Esophagus squamous epithelium (tissue), 4 donors: ENCODE measurements at regions not wholly inside any gene's neighbourhood (a gene's known extent, or its start where the extent isn't known, plus 50 kb on each side); places are given as distances from the start of the nearest gene placed in this dataset.
"Not testable (repeated sequence)": the region's sequence is repeated elsewhere in the genome, so short reads cannot be mapped to it uniquely, and the experiment has no call there.

ENCODE experiments used
- CTCF ChIP-seq, 6 experiments: fragments of 450-650 bp in 4 of 6; fragments of 200-600 bp in 2 of 6; sonication (generic) in 2 of 6; IDR thresholded peaks; one replicate each; pipeline ENCODE4 v1.5.1; 2016 to 2019; ENCODE audit warnings: antibody characterized with exemption in 6 of 6, mild to moderate bottlenecking in 4 of 6, moderate library complexity in 4 of 6
- POLR2A ChIP-seq, 4 donors: fragments of 450-650 bp; IDR thresholded peaks; one replicate each; pipeline ENCODE4 v1.6.1; 2017; ENCODE audit warnings: antibody characterized with exemption in 4 of 4, mild to moderate bottlenecking in 4 of 4, moderate library complexity in 3 of 4

- not testable (repeated sequence) for TF ChIP-seq POLR2A, CTCF (IDR thresholded peaks at IDR 0.05)
Measured at GRCh38 chr4:118530107-118530506, 155.1 kb upstream of the METTL14 start.
